D341Med (cell line): ENCODE measurements at regions not wholly inside any gene's neighbourhood (a gene's known extent, or its start where the extent isn't known, plus 50 kb on each side); places are given as distances from the start of the nearest gene placed in this dataset.
A peak's percentile ranks its signal among the peaks of the same experiment; 100 is the strongest.

Source experiments
- DNase-seq: peaks from one replicate; pipeline ENCODE4 v3.0.0; 2012; ENCODE audit warnings: low spot score

- DNase-seq, result no peak
These were observed 458.1 kb downstream of the SOX9 start for GRCh38 chr17:72578817-72579470.

- DNase-seq, result no peak
These were observed 459.1 kb downstream of the SOX9 start for GRCh38 chr17:72579990-72580320.

GRCh38 chr17:72580321-72581127, 459.7 kb downstream of the SOX9 start:
- no peak for DNase-seq

GRCh38 chr17:72587156-72587555, 466.3 kb downstream of the SOX9 start:
- no peak for DNase-seq

- DNase-seq, result no peak
These were observed 467.1 kb downstream of the SOX9 start for GRCh38 chr17:72587773-72588511.

GRCh38 chr17:72588561-72588960, 467.7 kb downstream of the SOX9 start:
- no peak for DNase-seq

GRCh38 chr17:72588961-72589360, 468.1 kb downstream of the SOX9 start:
- DNase-seq, result no peak

GRCh38 chr17:72590382-72590781, 469.6 kb downstream of the SOX9 start:
- no peak for DNase-seq

- no peak for DNase-seq
These were observed 470.1 kb downstream of the SOX9 start for GRCh38 chr17:72590882-72591281.

GRCh38 chr17:72591289-72592241, 470.7 kb downstream of the SOX9 start:
- peak; percentile 70 for DNase-seq

GRCh38 chr17:72592242-72592966, 471.6 kb downstream of the SOX9 start:
- peak; percentile 98 for DNase-seq

GRCh38 chr17:72592967-72593325, 472.1 kb downstream of the SOX9 start:
- no peak for DNase-seq

- DNase-seq, result no peak
These were observed 473.4 kb downstream of the SOX9 start for GRCh38 chr17:72594248-72594647.
